ENCODE measurements at regions not wholly inside any gene's neighbourhood (a gene's known extent, or its start where the extent isn't known, plus 50 kb on each side); places are given as distances from the start of the nearest gene placed in this dataset.

GRCh38 chr15:93515256-93516051 is 426.4 kb upstream of the RGMA start:
- Mint-ChIP-seq H3K9me3 (no peaks in the 10 kb centered on the region), H3K27ac (no peak overlapping the region), H3K36me3 (ENCODE audit: low read depth) (no peaks in the 10 kb centered on the region), H3K27me3 (ENCODE audit: low read depth) (no peaks in the 10 kb centered on the region), H3K4me1 (ENCODE audit: low read depth) (no peaks in the 10 kb centered on the region), H3K4me3 (no peak overlapping the region)

GRCh38 chr15:93506646-93507045 is 417.6 kb upstream of the RGMA start:
- no peak overlapping the region for H3K27ac Mint-ChIP-seq
- no peaks in the 10 kb centered on the region for H3K9me3 Mint-ChIP-seq
- no peaks in the 10 kb centered on the region for H3K27me3 Mint-ChIP-seq (ENCODE audit: low read depth)
- H3K4me1 Mint-ChIP-seq (ENCODE audit: low read depth): no peaks in the 10 kb centered on the region
- no peak overlapping the region for H3K4me3 Mint-ChIP-seq
- no peaks in the 10 kb centered on the region for H3K36me3 Mint-ChIP-seq (ENCODE audit: low read depth)

- no peak overlapping the region for H3K4me3 Mint-ChIP-seq
- H3K27ac Mint-ChIP-seq: no peak overlapping the region
- no peaks in the 10 kb centered on the region for H3K27me3 Mint-ChIP-seq (ENCODE audit: low read depth)
- H3K9me3 Mint-ChIP-seq: no peaks in the 10 kb centered on the region
- H3K4me1 Mint-ChIP-seq (ENCODE audit: low read depth): no peaks in the 10 kb centered on the region
- H3K36me3 Mint-ChIP-seq (ENCODE audit: low read depth): no peaks in the 10 kb centered on the region
Observed at GRCh38 chr15:93505506-93505905, 416.5 kb upstream of the RGMA start.

- Mint-ChIP-seq H3K36me3 (ENCODE audit: low read depth) (no peaks in the 10 kb centered on the region), H3K27ac (no peak overlapping the region), H3K27me3 (ENCODE audit: low read depth) (no peaks in the 10 kb centered on the region), H3K4me3 (no peak overlapping the region), H3K4me1 (ENCODE audit: low read depth) (no peaks in the 10 kb centered on the region), H3K9me3 (no peaks in the 10 kb centered on the region)
Observed at GRCh38 chr15:93501946-93502345, 412.9 kb upstream of the RGMA start.

GRCh38 chr15:93500155-93500554 is 411.1 kb upstream of the RGMA start:
- Mint-ChIP-seq H3K4me3 (no peak overlapping the region), H3K27me3 (ENCODE audit: low read depth) (no peaks in the 10 kb centered on the region)

GRCh38 chr15:93497291-93497690 is 408.3 kb upstream of the RGMA start:
- Mint-ChIP-seq H3K4me1 (ENCODE audit: low read depth) (no peaks in the 10 kb centered on the region), H3K9me3 (no peaks in the 10 kb centered on the region), H3K4me3 (no peak overlapping the region), H3K36me3 (ENCODE audit: low read depth) (no peaks in the 10 kb centered on the region), H3K27me3 (ENCODE audit: low read depth) (no peaks in the 10 kb centered on the region), H3K27ac (no peak overlapping the region)

More at GRCh38 chr15:93500155-93500554, 411.1 kb upstream of the RGMA start:
- Mint-ChIP-seq H3K4me1 (ENCODE audit: low read depth) (no peaks in the 10 kb centered on the region), H3K36me3 (ENCODE audit: low read depth) (no peaks in the 10 kb centered on the region), H3K9me3 (no peaks in the 10 kb centered on the region), H3K27ac (no peak overlapping the region)

- H3K9me3 Mint-ChIP-seq: no peaks in the 10 kb centered on the region
Observed at GRCh38 chr15:93496888-93497287, 407.9 kb upstream of the RGMA start.

GRCh38 chr15:93495799-93496637 is 407.0 kb upstream of the RGMA start:
- Mint-ChIP-seq H3K27ac (no peak overlapping the region), H3K9me3 (no peaks in the 10 kb centered on the region), H3K36me3 (ENCODE audit: low read depth) (no peaks in the 10 kb centered on the region), H3K4me3 (no peak overlapping the region), H3K27me3 (ENCODE audit: low read depth) (no peaks in the 10 kb centered on the region), H3K4me1 (ENCODE audit: low read depth) (no peaks in the 10 kb centered on the region)

More at GRCh38 chr15:93496888-93497287, 407.9 kb upstream of the RGMA start:
- no peak overlapping the region for H3K4me3 Mint-ChIP-seq
- no peak overlapping the region for H3K27ac Mint-ChIP-seq
- no peaks in the 10 kb centered on the region for H3K36me3 Mint-ChIP-seq (ENCODE audit: low read depth)
- H3K27me3 Mint-ChIP-seq (ENCODE audit: low read depth): no peaks in the 10 kb centered on the region
- H3K4me1 Mint-ChIP-seq (ENCODE audit: low read depth): no peaks in the 10 kb centered on the region

- Mint-ChIP-seq H3K4me3 (no peak overlapping the region), H3K4me1 (ENCODE audit: low read depth) (no peaks in the 10 kb centered on the region), H3K36me3 (ENCODE audit: low read depth) (no peaks in the 10 kb centered on the region), H3K27ac (no peak overlapping the region), H3K27me3 (ENCODE audit: low read depth) (no peaks in the 10 kb centered on the region), H3K9me3 (no peaks in the 10 kb centered on the region)
Observed at GRCh38 chr15:93493172-93493571, 404.2 kb upstream of the RGMA start.

- H3K27ac Mint-ChIP-seq: no peak overlapping the region
- H3K4me1 Mint-ChIP-seq (ENCODE audit: low read depth): no peaks in the 10 kb centered on the region
- H3K36me3 Mint-ChIP-seq (ENCODE audit: low read depth): no peaks in the 10 kb centered on the region
- no peaks in the 10 kb centered on the region for H3K27me3 Mint-ChIP-seq (ENCODE audit: low read depth)
- H3K4me3 Mint-ChIP-seq: no peak overlapping the region
- no peaks in the 10 kb centered on the region for H3K9me3 Mint-ChIP-seq
Observed at GRCh38 chr15:93491291-93491690, 402.3 kb upstream of the RGMA start.

- Mint-ChIP-seq H3K36me3 (ENCODE audit: low read depth) (no peaks in the 10 kb centered on the region), H3K27ac (no peak overlapping the region), H3K9me3 (no peaks in the 10 kb centered on the region), H3K4me1 (ENCODE audit: low read depth) (no peaks in the 10 kb centered on the region), H3K4me3 (no peak overlapping the region), H3K27me3 (ENCODE audit: low read depth) (no peaks in the 10 kb centered on the region)
Observed at GRCh38 chr15:93488296-93488713, 399.3 kb upstream of the RGMA start.

- no peaks in the 10 kb centered on the region for H3K9me3 Mint-ChIP-seq
- no peaks in the 10 kb centered on the region for H3K27me3 Mint-ChIP-seq (ENCODE audit: low read depth)
Observed at GRCh38 chr15:93486407-93487117, 397.6 kb upstream of the RGMA start.

GRCh38 chr15:93485438-93486327 is 396.7 kb upstream of the RGMA start:
- Mint-ChIP-seq H3K4me1 (ENCODE audit: low read depth) (no peaks in the 10 kb centered on the region), H3K9me3 (no peaks in the 10 kb centered on the region), H3K27ac (no peak overlapping the region), H3K4me3 (no peak overlapping the region), H3K27me3 (ENCODE audit: low read depth) (no peaks in the 10 kb centered on the region), H3K36me3 (ENCODE audit: low read depth) (no peaks in the 10 kb centered on the region)

More at GRCh38 chr15:93486407-93487117, 397.6 kb upstream of the RGMA start:
- Mint-ChIP-seq H3K4me3 (no peak overlapping the region), H3K27ac (no peak overlapping the region), H3K4me1 (ENCODE audit: low read depth) (no peaks in the 10 kb centered on the region), H3K36me3 (ENCODE audit: low read depth) (no peaks in the 10 kb centered on the region)

GRCh38 chr15:93483923-93484322 is 394.9 kb upstream of the RGMA start:
- Mint-ChIP-seq H3K4me1 (ENCODE audit: low read depth) (no peaks in the 10 kb centered on the region), H3K27ac (no peak overlapping the region), H3K4me3 (no peak overlapping the region), H3K9me3 (no peaks in the 10 kb centered on the region), H3K27me3 (ENCODE audit: low read depth) (no peaks in the 10 kb centered on the region), H3K36me3 (ENCODE audit: low read depth) (no peaks in the 10 kb centered on the region)
